ENCODE measurements at regions not wholly inside any gene's neighbourhood (a gene's known extent, or its start where the extent isn't known, plus 50 kb on each side); places are given as distances from the start of the nearest gene placed in this dataset.
A peak's percentile ranks its signal among the peaks of the same experiment; 100 is the strongest.
"Not testable (repeated sequence)": the region's sequence is repeated elsewhere in the genome, so short reads cannot be mapped to it uniquely, and the experiment has no call there.

GRCh38 chr11:13193613-13194012, 84.0 kb upstream of the BMAL1 start:
- H3K4me1 Mint-ChIP-seq = no peaks in the 10 kb centered on the region
- H3K9me3 Mint-ChIP-seq = peaks cover 47% of the 10 kb centered on the region
- peaks cover 2% of the 10 kb centered on the region for H3K36me3 Mint-ChIP-seq
- no peak overlapping the region for H3K27ac Mint-ChIP-seq
- H3K27me3 Mint-ChIP-seq (ENCODE audit: low read depth) = no peaks in the 10 kb centered on the region
- DNase-seq (ENCODE audit: low spot score in 2 of 2, unreplicated experiment in 2 of 2) = no peak
- no peak for TF ChIP-seq CTCF (IDR thresholded peaks at IDR 0.05; ENCODE audit: unreplicated experiment)
- H3K4me3 Mint-ChIP-seq = no peak overlapping the region

GRCh38 chr11:13197374-13197773, 80.2 kb upstream of the BMAL1 start:
- not testable (repeated sequence) for H3K36me3 Mint-ChIP-seq; H3K27ac Mint-ChIP-seq; H3K4me3 Mint-ChIP-seq; H3K27me3 Mint-ChIP-seq (ENCODE audit: low read depth); H3K4me1 Mint-ChIP-seq; DNase-seq (ENCODE audit: low spot score in 2 of 2, unreplicated experiment in 2 of 2)
- H3K9me3 Mint-ChIP-seq = peaks cover 54% of the 10 kb centered on the region

- Mint-ChIP-seq H3K36me3 (peaks cover 4% of the 10 kb centered on the region), H3K4me1 (peaks cover 14% of the 10 kb centered on the region), H3K27ac (no peak overlapping the region), H3K9me3 (peaks cover 11% of the 10 kb centered on the region), H3K4me3 (no peak overlapping the region), H3K27me3 (ENCODE audit: low read depth) (no peaks in the 10 kb centered on the region)
- no peak for DNase-seq (ENCODE audit: low spot score in 2 of 2, unreplicated experiment in 2 of 2)
- no peak for TF ChIP-seq CTCF (IDR thresholded peaks at IDR 0.05; ENCODE audit: unreplicated experiment)
Observed at GRCh38 chr11:13205486-13205885, 72.1 kb upstream of the BMAL1 start.

GRCh38 chr11:13206086-13206640, 71.4 kb upstream of the BMAL1 start:
- Mint-ChIP-seq H3K9me3 (peaks cover 6% of the 10 kb centered on the region), H3K27ac (no peak overlapping the region), H3K4me1 (peaks cover 14% of the 10 kb centered on the region), H3K36me3 (peaks cover 2% of the 10 kb centered on the region), H3K27me3 (ENCODE audit: low read depth) (no peaks in the 10 kb centered on the region), H3K4me3 (no peak overlapping the region)
- TF ChIP-seq CTCF (IDR thresholded peaks at IDR 0.05; ENCODE audit: unreplicated experiment) = no peak
- DNase-seq (ENCODE audit: low spot score in 2 of 2, unreplicated experiment in 2 of 2) = no peak

- Mint-ChIP-seq H3K27ac (peak overlapping the region; percentile 86), H3K36me3 (no peaks in the 10 kb centered on the region), H3K9me3 (no peaks in the 10 kb centered on the region), H3K4me3 (peak overlapping the region; percentile 62), H3K4me1 (peaks cover 14% of the 10 kb centered on the region), H3K27me3 (ENCODE audit: low read depth) (no peaks in the 10 kb centered on the region)
- DNase-seq (ENCODE audit: low spot score in 2 of 2, unreplicated experiment in 2 of 2) = no peak
- TF ChIP-seq CTCF (IDR thresholded peaks at IDR 0.05; ENCODE audit: unreplicated experiment) = no peak
Observed at GRCh38 chr11:13207270-13207664, 70.3 kb upstream of the BMAL1 start.

GRCh38 chr11:13207665-13208594, 69.7 kb upstream of the BMAL1 start:
- Mint-ChIP-seq H3K27ac (peak overlapping the region; percentile 86), H3K9me3 (no peaks in the 10 kb centered on the region), H3K4me3 (peak overlapping the region; percentile 62), H3K27me3 (ENCODE audit: low read depth) (no peaks in the 10 kb centered on the region), H3K36me3 (no peaks in the 10 kb centered on the region), H3K4me1 (peaks cover 14% of the 10 kb centered on the region)
- no peak for TF ChIP-seq CTCF (IDR thresholded peaks at IDR 0.05; ENCODE audit: unreplicated experiment)
- DNase-seq (ENCODE audit: low spot score in 2 of 2, unreplicated experiment in 2 of 2) = no peak

Measured in mesothelial cell of epicardium (in vitro differentiated cells).